Ammon's horn (tissue), 1 donor: ENCODE measurements at regions not wholly inside any gene's neighbourhood (a gene's known extent, or its start where the extent isn't known, plus 50 kb on each side); places are given as distances from the start of the nearest gene placed in this dataset.

Experiments
- DNase-seq: peaks from one replicate; pipeline ENCODE4 v3.0.0-alpha.2; 2016; ENCODE audit warnings: low spot score

DNA sequence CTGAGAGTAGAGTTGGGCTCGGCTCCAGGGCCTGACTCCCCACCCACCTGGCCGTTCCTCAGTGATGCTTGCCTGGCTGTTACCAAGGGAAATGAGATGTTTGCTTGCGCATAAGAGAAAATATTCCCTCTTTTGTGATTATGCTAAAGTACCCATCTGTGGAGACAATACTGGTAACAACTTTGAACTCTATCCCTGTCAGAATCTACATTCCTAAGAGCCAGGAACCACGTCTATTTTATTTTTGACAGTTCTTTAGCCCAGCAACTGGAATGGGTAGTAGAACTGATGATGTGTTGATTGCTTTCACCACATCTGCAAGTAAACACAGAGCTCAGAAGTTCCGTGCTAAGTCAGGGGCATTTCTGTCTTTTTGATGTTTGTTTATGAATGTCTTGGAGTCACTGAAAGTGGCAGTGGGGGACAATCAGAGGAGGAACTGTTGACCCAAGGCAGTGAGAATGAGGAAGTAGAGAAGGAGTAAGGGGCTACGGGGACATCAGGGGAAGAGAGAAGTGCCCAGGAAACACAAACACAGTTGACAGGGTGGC lies 348.3 kb upstream of the SOX11 start:
- DNase-seq: no peak

DNA sequence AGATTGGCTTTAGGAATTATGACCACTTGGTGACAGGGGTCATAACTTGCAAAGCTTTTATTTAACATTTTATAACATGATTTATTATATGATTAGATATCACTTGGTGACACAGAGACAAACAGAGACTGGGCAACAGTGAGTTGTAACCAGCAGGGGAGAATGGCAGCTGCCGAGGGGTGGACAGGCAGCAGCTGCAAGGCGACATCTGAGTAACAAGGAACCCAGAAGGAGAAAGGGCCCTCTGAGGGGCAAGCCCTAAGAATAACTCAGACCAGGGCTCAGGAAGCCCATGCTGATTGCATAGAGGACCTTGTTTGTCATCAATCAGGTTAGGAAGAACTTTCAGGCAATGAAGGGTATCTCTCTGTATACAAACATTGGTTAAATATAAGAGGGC lies 339.9 kb upstream of the SOX11 start:
- no peak for DNase-seq

DNA sequence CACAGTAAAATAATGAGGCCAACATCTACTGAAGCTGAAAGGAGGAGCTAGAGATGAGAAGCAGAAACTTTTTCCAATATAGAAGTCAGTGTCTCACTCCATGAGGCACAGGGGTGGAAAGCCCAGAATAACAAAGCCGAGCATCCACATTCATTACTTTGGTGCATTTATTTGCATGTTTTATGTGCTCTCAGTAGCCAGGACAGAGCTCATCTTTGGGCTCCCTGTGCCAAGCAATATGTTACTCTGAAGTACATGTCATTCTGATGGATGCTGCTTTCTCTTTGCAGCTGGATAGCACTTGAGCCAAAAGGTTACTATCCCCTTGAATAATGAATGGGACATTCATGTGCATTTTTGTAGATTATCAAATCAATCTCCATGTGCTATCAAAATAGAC lies 338.6 kb upstream of the SOX11 start:
- DNase-seq: no peak

GRCh38 chr2:5359397-5359796 lies 332.8 kb upstream of the SOX11 start:
- no peak for DNase-seq

GRCh38 chr2:5360081-5360480 lies 332.1 kb upstream of the SOX11 start:
- DNase-seq: no peak

GRCh38 chr2:5364361-5364760 lies 327.8 kb upstream of the SOX11 start:
- no peak for DNase-seq

GRCh38 chr2:5365871-5366461 lies 326.2 kb upstream of the SOX11 start:
- DNase-seq: peak; percentile 61

DNA sequence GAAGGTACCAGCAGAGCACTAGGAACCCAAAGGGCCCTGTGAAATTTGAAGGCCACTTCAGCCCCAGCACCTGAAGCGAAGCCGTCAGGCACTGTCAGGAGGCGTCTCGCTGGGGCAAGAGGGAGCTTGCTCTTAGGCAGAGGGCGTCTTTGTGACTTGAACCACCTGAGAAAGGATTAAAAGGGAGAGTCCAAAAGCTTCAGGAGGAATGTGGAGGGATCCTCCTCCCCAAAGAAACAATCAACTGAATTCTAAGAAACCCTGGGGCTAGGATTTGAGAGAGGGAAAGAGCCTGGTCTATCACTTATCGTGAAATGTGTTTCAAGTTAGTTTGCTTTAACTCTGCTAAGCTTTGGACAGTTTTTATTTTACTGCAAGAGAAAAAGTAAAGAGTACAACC lies 324.9 kb upstream of the SOX11 start:
- no peak for DNase-seq

DNA sequence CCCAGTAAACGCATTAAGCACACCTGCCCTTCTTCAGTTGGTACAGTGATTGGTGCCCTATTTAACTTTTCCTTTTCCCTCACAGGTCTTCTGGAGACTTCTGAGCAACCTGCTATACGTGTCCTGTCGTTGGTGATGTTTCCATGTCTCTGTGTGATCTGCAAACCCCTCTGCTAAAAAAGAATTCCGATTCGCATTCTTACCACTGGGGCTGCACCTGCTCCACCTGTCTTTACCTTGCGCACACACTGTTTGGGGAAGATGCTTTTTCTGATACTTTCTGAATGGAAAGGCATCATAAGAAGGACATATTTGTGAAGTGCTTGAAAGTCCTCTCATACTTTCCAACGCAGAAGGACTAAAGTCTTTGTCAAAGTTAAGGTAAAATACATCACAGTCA lies 323.9 kb upstream of the SOX11 start:
- DNase-seq: no peak

- no peak for DNase-seq
These were observed 322.7 kb upstream of the SOX11 start for GRCh38 chr2:5369510-5369909.

DNA sequence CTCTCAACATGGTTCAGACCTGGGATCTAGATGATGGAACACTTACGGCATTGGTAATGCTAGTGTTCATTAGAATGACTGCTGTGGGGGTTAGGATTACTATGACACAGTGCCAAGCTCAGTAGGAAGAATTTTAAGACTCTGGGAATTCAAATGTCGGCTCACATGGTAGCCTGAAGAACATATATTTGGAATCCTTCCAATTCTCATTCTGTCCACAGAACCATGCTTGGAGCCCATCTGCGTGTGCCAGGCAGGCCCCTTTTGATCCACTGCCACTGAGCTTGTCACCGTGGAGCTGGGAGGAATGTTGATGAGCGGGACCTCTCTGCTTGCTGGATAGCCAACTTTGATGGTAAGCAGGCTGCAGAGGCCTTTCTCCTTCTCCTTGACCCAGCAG lies 322.0 kb upstream of the SOX11 start:
- no peak for DNase-seq

- no peak for DNase-seq
These were observed 320.0 kb upstream of the SOX11 start for GRCh38 chr2:5372141-5372540.

- no peak for DNase-seq
These were observed 319.0 kb upstream of the SOX11 start for GRCh38 chr2:5373200-5373599.

- no peak for DNase-seq
These were observed 317.4 kb upstream of the SOX11 start for GRCh38 chr2:5374762-5375161.

DNA sequence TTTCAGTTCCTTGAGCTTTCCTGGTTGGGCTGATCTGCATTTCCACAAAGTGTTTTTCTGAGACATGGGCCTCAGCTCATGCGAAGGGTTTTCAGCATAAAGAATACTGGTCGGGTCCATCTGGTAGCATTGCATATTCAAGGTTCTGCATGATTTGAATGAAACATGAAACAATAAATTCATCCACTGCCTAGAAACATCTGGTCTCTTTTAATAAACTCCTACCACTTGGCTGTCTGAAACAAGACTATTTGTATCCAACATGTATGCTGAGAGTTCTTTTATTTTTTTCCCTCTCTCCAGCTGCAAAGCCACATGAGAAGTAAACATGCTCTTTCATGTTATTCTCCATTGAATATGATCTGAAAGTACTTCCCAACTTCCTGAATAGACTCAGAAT lies 314.9 kb upstream of the SOX11 start:
- no peak for DNase-seq

GRCh38 chr2:5379811-5380210 lies 312.4 kb upstream of the SOX11 start:
- DNase-seq: no peak

- no peak for DNase-seq
These were observed 306.6 kb upstream of the SOX11 start for GRCh38 chr2:5385596-5385995.

DNA sequence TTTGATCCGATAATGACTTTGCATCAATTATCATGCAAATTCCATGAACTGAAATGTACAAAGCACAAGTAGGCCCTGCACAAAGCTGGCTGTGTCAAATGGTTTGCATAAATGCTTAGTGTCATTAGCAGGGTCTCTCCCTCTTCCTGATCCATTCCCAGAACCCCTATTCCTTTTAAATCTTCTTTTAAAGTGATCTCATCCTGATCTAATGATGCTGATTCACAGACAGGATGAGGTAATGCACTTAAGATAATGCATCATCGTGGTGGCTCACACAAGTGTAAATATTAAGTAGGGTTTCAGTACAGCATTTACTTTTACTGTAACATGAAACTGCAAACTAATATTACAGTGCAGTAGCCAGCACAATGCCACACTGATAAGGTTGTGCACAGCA lies 304.8 kb upstream of the SOX11 start:
- no peak for DNase-seq

DNA sequence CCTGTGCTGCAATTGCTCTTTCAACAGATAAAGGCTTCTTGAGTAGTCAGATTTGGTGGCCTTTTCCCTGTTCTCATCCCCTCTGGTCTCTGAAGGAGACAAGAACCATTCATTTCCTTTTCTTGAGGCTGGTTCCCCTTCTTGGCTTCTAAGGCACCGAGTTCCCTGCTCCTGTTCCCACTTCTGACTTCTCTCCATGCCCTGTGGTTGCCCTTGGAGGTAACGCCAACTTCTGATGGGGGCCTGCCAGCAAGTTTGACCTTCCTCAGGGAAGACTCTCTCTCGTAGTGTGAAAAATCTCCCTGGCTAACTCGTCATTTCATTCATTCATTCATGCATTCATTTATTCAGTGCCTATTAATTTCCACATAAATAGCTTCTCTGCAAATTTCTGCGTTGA lies 302.4 kb upstream of the SOX11 start:
- no peak for DNase-seq

DNA sequence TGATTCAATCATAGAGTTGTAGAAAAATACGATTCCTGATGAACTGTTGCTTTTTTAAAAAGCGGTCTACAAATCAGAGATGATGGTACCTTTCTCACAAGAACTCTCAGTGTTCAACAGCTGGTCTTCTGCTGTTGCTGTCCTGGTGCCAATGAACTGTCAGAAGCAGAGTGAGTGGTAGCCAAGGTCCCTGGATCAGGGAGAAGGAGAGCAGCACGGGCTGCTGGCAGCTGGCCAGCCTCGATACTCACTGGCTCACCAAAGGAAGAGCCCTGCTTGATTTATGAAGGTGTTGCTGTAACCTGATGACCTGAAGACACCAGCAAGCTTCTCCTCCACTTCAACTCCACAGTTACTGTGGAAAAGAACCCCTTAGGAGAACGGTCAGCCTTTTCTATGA lies 300.8 kb upstream of the SOX11 start:
- DNase-seq: no peak

DNA sequence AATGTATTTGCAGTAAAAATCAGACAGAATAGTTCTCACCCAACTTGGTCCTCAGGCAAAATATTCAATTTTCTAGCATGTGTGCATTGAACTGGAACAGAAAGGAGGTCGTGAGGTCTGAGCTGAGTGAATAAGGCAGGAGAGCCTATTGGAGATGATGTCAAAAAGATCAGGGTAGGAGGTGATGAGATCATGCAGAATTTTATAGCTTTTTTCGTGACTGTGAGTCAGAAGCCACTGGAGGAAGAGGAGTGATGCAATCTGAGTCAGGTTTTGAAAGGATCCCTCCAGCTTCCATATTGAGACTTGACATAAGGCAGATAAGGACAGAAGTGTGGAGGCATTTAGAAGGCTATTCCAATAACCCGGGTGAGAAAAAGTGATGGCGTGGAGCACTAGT lies 299.5 kb upstream of the SOX11 start:
- no peak for DNase-seq

DNA sequence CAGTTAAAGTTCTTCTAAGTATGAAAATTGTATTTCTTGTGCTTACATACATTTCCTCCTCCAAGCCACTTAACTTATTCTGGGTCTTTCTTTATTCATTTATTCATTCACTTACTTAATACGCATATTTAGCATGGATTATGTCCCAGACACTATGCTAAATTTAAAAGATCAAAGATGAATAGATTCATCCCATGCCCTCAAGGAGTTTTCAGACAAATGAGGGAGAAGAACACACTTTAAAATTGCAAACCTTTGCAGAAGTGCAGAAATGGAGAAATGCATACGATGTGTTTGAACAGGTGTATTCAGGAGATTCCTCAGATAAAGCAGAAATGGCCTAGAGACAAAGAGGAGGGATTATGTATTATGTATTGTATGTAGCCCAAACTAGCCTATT lies 298.7 kb upstream of the SOX11 start:
- no peak for DNase-seq

DNA sequence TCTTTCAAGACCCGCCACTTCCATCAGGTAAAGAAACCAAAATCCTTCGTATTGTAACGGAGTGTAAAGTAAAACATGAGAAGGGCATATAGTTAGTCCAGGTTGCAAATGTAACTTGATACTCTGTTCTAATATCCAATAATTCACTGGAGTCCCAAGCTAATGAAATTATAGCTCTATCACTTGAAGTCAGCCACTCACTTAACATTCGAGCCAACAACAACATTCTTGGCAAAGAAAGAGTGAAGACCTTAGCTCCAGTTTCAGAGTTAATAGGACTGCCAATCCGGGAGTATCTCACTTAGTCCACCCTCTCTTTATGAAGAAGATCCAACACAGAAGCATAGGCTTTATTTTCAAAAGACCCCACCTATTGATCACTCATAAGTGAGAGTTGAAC lies 298.0 kb upstream of the SOX11 start:
- DNase-seq: no peak

- no peak for DNase-seq
These were observed 291.0 kb upstream of the SOX11 start for GRCh38 chr2:5401115-5401657.
